Effector memory CD8-positive, alpha-beta T cell (primary cell): ENCODE measurements at regions not wholly inside any gene's neighbourhood (a gene's known extent, or its start where the extent isn't known, plus 50 kb on each side); places are given as distances from the start of the nearest gene placed in this dataset.
"Not testable (repeated sequence)": the region's sequence is repeated elsewhere in the genome, so short reads cannot be mapped to it uniquely, and the experiment has no call there.

Source experiments
- ATAC-seq: fragments of 150-1000 bp; cut with Tn5 transposase; replicated peaks from 2 replicates; pipeline ENCODE4 v1.10.0; 2021; ENCODE audit warnings: mild to moderate bottlenecking, moderate library complexity
- DNase-seq, 3 experiments: peaks; one replicate each; pipeline ENCODE4 v3.0.0; 2021
- H3K27ac Mint-ChIP-seq, 2 donors: one replicate each; pipeline ENCODE4 v1.8.0; 2022; ENCODE audit warnings: mild to moderate bottlenecking in 2 of 2, mixed read lengths in 2 of 2, moderate library complexity in 2 of 2
- H3K27me3 Mint-ChIP-seq, 2 donors: one replicate each; pipeline ENCODE4 v1.8.0; 2022; ENCODE audit warnings: mixed read lengths in 2 of 2
- H3K36me3 Mint-ChIP-seq: one replicate; pipeline ENCODE4 v1.8.0; 2022; ENCODE audit warnings: mild to moderate bottlenecking, moderate library complexity, mixed read lengths; ENCODE audit not compliant: insufficient read depth
- H3K4me1 Mint-ChIP-seq, 2 donors: one replicate each; pipeline ENCODE4 v1.8.0; 2022; ENCODE audit warnings: low read depth in 2 of 2, mixed read lengths in 2 of 2
- H3K4me3 Mint-ChIP-seq, 2 donors: one replicate each; pipeline ENCODE4 v1.8.0; 2022; ENCODE audit warnings: mild to moderate bottlenecking in 2 of 2, mixed read lengths in 2 of 2, moderate library complexity in 2 of 2
- H3K9me3 Mint-ChIP-seq, 2 donors: one replicate each; pipeline ENCODE4 v1.8.0; 2022; ENCODE audit warnings: mixed read lengths in 2 of 2

DNA sequence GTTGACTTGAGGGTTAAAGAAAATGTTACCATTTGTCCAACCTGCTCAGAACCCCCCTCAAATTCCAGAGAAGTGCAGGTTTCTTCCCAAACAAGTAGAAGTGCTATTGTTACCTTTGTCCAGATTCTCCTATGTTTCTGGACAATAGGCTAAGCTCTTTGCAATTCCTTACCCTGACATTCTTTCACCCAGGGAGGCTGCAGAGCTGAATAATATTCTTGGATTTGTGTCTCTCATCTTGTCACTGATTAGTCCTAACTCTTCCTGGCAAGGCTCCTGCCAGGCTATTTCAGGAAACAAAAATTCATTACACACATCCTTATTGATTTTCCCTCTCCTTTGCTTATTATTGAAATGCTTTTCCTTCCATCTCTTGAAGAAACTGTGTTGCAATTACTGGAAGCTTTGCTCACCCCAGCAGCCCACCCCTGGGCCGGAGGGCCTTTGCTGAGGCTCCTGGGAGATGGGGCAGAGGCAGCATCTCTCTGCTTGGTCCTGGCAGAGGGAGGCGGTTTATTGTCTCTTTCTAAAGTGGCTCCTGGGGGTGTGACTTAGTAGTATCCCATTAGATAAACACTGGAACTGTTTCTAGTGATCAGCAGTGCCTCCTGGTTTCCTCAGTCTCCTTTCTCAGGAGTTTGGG is 207.5 kb upstream of the PELI2 start:
- ATAC-seq (no peak), DNase-seq (no peak)
- Mint-ChIP-seq H3K9me3 (no peaks in the 10 kb centered on the region), H3K4me3 (no peak overlapping the region), H3K36me3 (no peaks in the 10 kb centered on the region), H3K4me1 (no peaks in the 10 kb centered on the region), H3K27ac (no peak overlapping the region), H3K27me3 (peaks cover 15 to 26% of the 10 kb centered on the region in 2 donors)

DNA sequence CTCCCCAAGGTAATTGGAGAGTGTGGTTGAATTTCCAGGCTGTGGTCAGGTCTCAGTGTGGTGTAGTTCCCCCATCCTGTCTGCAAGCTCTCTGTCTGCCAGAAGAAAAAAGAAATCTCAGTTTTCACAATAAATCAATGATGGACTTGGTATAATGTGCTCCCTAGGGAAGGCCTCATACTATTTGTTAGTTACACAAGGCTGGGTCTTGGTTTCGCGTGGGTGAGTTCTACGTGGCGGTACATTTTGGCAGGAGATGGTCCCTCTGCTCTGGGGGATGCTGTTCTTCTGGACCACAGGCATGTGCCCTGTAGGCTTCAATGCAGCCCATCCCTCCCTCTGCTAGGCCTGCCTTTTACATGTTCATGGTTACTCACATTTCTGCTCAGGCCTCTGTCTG is 206.4 kb upstream of the PELI2 start:
- H3K27ac Mint-ChIP-seq: no peak overlapping the region
- H3K36me3 Mint-ChIP-seq: no peaks in the 10 kb centered on the region
- no peak for DNase-seq
- H3K9me3 Mint-ChIP-seq: no peaks in the 10 kb centered on the region
- ATAC-seq: no peak
- no peak overlapping the region for H3K4me3 Mint-ChIP-seq
- no peaks in the 10 kb centered on the region for H3K4me1 Mint-ChIP-seq
- peaks cover 24 to 37% of the 10 kb centered on the region in 2 donors for H3K27me3 Mint-ChIP-seq

- Mint-ChIP-seq H3K36me3 (no peaks in the 10 kb centered on the region), H3K9me3 (no peaks in the 10 kb centered on the region), H3K4me3 (no peak overlapping the region), H3K27ac (no peak overlapping the region), H3K4me1 (no peaks in the 10 kb centered on the region), H3K27me3 (peaks cover 30 to 42% of the 10 kb centered on the region in 2 donors)
- DNase-seq (no peak), ATAC-seq (no peak)
These were observed 205.9 kb upstream of the PELI2 start for GRCh38 chr14:55912344-55912743.

- Mint-ChIP-seq H3K4me1 (no peaks in the 10 kb centered on the region), H3K27ac (no peak overlapping the region), H3K36me3 (no peaks in the 10 kb centered on the region), H3K9me3 (no peaks in the 10 kb centered on the region), H3K27me3 (peaks cover 35 to 54% of the 10 kb centered on the region in 2 donors), H3K4me3 (no peak overlapping the region)
- ATAC-seq: no peak
- DNase-seq: no peak
These were observed 204.7 kb upstream of the PELI2 start for GRCh38 chr14:55913324-55914025.

DNA sequence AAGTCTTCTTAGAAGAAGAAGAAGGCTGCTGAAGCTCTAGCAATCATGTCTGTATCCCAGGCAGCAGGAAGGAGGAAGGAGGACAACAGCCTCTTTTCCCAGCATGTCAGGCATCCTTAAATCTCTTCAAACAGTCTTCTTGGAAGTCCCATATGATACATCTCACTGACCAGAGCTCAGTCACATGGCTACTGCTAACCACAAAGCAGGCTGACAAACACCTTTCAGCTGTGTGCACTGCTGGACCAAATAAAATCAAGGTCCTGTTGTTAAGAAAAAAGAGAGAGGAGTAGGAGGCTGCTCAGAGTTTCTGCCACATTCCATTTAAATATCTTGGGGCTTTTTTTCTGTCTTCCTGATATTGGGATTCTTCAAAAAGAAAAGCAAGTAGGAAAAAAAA is 203.4 kb upstream of the PELI2 start:
- ATAC-seq (no peak), DNase-seq (no peak)
- Mint-ChIP-seq H3K4me3 (no peak overlapping the region), H3K9me3 (no peaks in the 10 kb centered on the region), H3K36me3 (no peaks in the 10 kb centered on the region), H3K27ac (no peak overlapping the region), H3K4me1 (no peaks in the 10 kb centered on the region), H3K27me3 (peaks cover 42 to 58% of the 10 kb centered on the region in 2 donors)

- no peak for ATAC-seq
- DNase-seq: no peak
- no peaks in the 10 kb centered on the region for H3K9me3 Mint-ChIP-seq
- H3K36me3 Mint-ChIP-seq: no peaks in the 10 kb centered on the region
- H3K4me3 Mint-ChIP-seq: no peak overlapping the region
- H3K27ac Mint-ChIP-seq: no peak overlapping the region
- H3K4me1 Mint-ChIP-seq: no peaks in the 10 kb centered on the region
- H3K27me3 Mint-ChIP-seq: peaks cover 42 to 58% of the 10 kb centered on the region in 2 donors
These were observed 202.8 kb upstream of the PELI2 start for GRCh38 chr14:55915456-55915855.

- H3K9me3 Mint-ChIP-seq, H3K4me3 Mint-ChIP-seq, H3K4me1 Mint-ChIP-seq, H3K36me3 Mint-ChIP-seq, DNase-seq, H3K27ac Mint-ChIP-seq, ATAC-seq: not testable (repeated sequence)
- H3K27me3 Mint-ChIP-seq: peaks cover 28 to 35% of the 10 kb centered on the region in 2 donors
These were observed 198.4 kb upstream of the PELI2 start for GRCh38 chr14:55919800-55920199.

- Mint-ChIP-seq H3K27ac (no peak overlapping the region), H3K4me1 (no peaks in the 10 kb centered on the region), H3K4me3 (no peak overlapping the region), H3K9me3 (no peaks in the 10 kb centered on the region), H3K36me3 (no peaks in the 10 kb centered on the region), H3K27me3 (peaks cover 20 to 24% of the 10 kb centered on the region in 2 donors)
- ATAC-seq: no peak
- no peak for DNase-seq
These were observed 196.7 kb upstream of the PELI2 start for GRCh38 chr14:55921511-55921910.

GRCh38 chr14:55926007-55926406 is 192.2 kb upstream of the PELI2 start:
- no peaks in the 10 kb centered on the region for H3K9me3 Mint-ChIP-seq
- no peak for ATAC-seq
- no peaks in the 10 kb centered on the region for H3K4me1 Mint-ChIP-seq
- no peak for DNase-seq
- H3K4me3 Mint-ChIP-seq: no peak overlapping the region
- no peaks in the 10 kb centered on the region for H3K36me3 Mint-ChIP-seq
- peaks cover 10 to 11% of the 10 kb centered on the region in 2 donors for H3K27me3 Mint-ChIP-seq
- no peak overlapping the region for H3K27ac Mint-ChIP-seq

DNA sequence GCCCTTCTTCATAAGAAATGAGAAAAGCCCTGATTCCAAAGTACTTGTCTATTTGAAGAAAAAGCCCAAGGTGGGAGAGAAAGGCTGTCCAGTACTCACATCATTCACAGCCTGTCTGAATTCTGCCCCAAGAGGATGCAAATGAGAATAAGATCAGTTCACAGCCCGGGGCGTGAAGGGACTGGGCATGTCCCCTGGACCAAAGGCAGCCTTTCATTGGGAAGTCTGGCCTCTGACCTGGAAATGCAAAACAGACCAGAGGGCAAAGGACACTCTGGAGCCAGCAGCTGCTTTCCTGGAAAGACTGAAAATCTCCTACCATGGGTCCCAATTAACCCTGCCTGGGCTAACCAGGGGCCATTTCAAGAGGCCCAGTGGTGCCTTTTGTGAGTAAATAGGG is 191.2 kb upstream of the PELI2 start:
- H3K27me3 Mint-ChIP-seq: peaks cover 10 to 16% of the 10 kb centered on the region in 2 donors
- no peak for ATAC-seq
- no peak overlapping the region for H3K4me3 Mint-ChIP-seq
- DNase-seq: no peak
- no peaks in the 10 kb centered on the region for H3K9me3 Mint-ChIP-seq
- no peaks in the 10 kb centered on the region for H3K36me3 Mint-ChIP-seq
- H3K4me1 Mint-ChIP-seq: no peaks in the 10 kb centered on the region
- no peak overlapping the region for H3K27ac Mint-ChIP-seq

DNA sequence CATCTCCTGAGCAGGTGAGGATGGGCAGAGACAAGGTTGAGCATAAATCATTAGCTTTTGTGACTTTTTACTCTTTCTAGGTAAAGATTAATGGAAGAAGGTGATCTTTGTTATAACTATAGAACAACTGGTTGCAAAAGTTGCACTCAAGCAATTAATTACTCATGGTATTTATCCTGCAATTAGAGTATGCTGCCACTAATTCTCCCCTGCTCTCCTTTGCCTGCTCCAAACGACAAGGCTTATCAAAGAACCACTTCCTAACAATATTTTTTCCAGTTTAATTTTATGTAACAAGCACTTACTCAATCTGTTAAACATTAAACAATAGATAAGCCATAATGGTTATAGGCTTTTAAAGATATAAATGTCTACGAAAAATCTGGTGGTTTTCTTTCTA is 189.9 kb upstream of the PELI2 start:
- H3K9me3 Mint-ChIP-seq: no peaks in the 10 kb centered on the region
- H3K36me3 Mint-ChIP-seq: no peaks in the 10 kb centered on the region
- DNase-seq (no peak), ATAC-seq (no peak)
- no peaks in the 10 kb centered on the region for H3K4me1 Mint-ChIP-seq
- H3K27ac Mint-ChIP-seq: no peak overlapping the region
- peaks cover 10 to 21% of the 10 kb centered on the region in 2 donors for H3K27me3 Mint-ChIP-seq
- H3K4me3 Mint-ChIP-seq: no peak overlapping the region

- ATAC-seq: no peak
- Mint-ChIP-seq H3K27me3 (peaks cover 10 to 21% of the 10 kb centered on the region in 2 donors), H3K36me3 (no peaks in the 10 kb centered on the region), H3K4me1 (no peaks in the 10 kb centered on the region), H3K27ac (no peak overlapping the region), H3K9me3 (peaks cover 0 to 3% of the 10 kb centered on the region in 2 donors), H3K4me3 (no peak overlapping the region)
- no peak for DNase-seq
These were observed 189.1 kb upstream of the PELI2 start for GRCh38 chr14:55929136-55929535.

DNA sequence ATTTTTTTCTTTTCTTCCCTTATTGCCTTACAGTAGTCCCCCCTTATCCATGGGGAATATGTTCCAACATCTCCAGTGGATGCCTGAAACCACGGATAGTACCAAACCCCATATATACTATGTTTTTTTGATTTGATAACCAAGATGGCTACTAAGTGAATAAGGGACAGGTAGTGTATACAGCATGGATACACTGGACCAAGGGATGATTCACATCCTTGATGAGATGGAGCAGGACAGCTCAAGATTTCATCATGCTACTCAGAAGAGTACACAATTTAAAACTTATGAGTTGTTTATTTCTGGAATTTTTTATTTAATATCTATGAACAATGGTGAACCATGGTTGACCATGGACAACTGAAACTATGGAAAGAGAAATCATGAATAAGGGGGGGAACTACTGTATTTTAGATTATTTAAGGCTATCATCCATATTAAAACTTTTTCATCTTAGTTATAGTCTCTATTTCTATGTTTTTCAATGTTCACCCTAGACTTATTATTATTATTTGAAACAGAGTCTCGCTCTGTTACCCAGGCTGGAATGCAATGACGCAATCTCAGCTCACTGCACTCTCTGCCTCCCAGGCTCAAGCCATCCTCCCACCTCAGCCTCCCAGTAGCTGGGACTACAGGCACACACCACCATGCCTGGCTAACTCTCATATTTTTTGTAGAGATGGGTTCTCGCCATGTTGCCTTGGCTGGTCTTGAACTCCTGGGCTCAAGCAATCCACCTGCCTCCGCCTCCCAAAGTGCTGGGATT is 188.0 kb upstream of the PELI2 start:
- Mint-ChIP-seq H3K27ac (no peak overlapping the region), H3K9me3 (peaks cover 0 to 3% of the 10 kb centered on the region in 2 donors)

DNA sequence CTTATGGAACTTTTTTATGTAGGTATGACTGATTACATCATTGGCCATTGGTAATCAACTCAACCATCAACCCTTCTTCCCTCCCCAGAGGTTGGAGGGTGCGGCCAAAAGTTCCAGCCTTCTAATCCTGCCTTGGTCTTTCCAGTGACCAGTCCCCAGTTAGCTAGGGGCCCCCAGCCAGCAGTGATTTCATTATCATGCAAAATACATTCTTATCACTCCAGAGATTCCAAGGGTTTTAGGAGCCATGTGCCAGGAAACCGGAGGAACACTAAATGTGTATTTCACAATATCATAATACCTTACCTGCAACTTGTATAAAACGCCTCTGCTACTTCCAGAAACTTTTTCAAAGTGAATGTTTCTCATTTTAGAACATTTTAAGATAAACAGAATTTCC is 181.5 kb upstream of the PELI2 start:
- Mint-ChIP-seq H3K9me3 (peaks cover 0 to 3% of the 10 kb centered on the region in 2 donors), H3K4me1 (no peaks in the 10 kb centered on the region), H3K4me3 (no peak overlapping the region), H3K36me3 (no peaks in the 10 kb centered on the region), H3K27ac (no peak overlapping the region), H3K27me3 (peaks cover 0 to 12% of the 10 kb centered on the region in 2 donors)
- ATAC-seq: no peak
- DNase-seq: no peak

More for the DNA sequence above, 188.0 kb upstream of the PELI2 start:
- DNase-seq: no peak
- H3K36me3 Mint-ChIP-seq: no peaks in the 10 kb centered on the region
- H3K27me3 Mint-ChIP-seq: peaks cover 10 to 21% of the 10 kb centered on the region in 2 donors
- H3K4me1 Mint-ChIP-seq: no peaks in the 10 kb centered on the region
- no peak for ATAC-seq
- no peak overlapping the region for H3K4me3 Mint-ChIP-seq
